ENCODE measurements at regions not wholly inside any gene's neighbourhood (a gene's known extent, or its start where the extent isn't known, plus 50 kb on each side); places are given as distances from the start of the nearest gene placed in this dataset.

DNA sequence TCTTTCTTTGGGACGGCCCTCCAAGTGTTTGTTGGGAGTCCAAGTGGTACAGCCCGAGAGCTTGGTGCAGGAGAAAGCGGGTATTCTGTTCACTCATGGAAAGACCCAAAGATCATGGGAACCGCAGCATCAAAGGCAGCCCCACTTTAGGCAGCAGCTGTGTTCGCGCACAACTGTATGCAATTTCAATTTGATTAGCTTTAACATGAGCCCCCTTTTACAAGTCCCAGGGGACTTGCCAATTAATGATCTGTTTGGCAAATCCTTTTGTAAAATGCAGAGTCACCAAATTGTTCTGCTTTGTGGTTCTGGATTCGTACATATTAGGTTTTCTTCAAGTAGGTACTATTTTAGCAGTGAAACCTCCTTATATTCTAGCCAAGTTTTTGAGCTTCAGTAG, 217.7 kb downstream of the AACS start:
- TF ChIP-seq, protein P1, sequence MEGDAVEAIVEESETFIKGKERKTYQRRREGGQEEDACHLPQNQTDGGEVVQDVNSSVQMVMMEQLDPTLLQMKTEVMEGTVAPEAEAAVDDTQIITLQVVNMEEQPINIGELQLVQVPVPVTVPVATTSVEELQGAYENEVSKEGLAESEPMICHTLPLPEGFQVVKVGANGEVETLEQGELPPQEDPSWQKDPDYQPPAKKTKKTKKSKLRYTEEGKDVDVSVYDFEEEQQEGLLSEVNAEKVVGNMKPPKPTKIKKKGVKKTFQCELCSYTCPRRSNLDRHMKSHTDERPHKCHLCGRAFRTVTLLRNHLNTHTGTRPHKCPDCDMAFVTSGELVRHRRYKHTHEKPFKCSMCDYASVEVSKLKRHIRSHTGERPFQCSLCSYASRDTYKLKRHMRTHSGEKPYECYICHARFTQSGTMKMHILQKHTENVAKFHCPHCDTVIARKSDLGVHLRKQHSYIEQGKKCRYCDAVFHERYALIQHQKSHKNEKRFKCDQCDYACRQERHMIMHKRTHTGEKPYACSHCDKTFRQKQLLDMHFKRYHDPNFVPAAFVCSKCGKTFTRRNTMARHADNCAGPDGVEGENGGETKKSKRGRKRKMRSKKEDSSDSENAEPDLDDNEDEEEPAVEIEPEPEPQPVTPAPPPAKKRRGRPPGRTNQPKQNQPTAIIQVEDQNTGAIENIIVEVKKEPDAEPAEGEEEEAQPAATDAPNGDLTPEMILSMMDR (conservative IDR thresholded peaks at IDR 0.05): no peak
- no peak for TF ChIP-seq EZH2 (IDR thresholded peaks at IDR 0.05; ENCODE audit: low read depth)
